ENCODE measurements at regions not wholly inside any gene's neighbourhood (a gene's known extent, or its start where the extent isn't known, plus 50 kb on each side); places are given as distances from the start of the nearest gene placed in this dataset.

- intact Hi-C loops (cut with micrococcal nuclease; ENCODE audit: unreplicated experiment): no loop called here
- ATAC-seq (no peak), DNase-seq (ENCODE audit: low read depth, low spot score) (no peak)
- Histone ChIP-seq H3K9me3 (ENCODE audit: control insufficient read depth, insufficient read depth, low read depth, low read length) (no peaks in the 10 kb centered on the region), H3K4me3 (ENCODE audit: low read depth in 2 of 2, low read length in 2 of 2) (no peak overlapping the region), H3K36me3 (ENCODE audit: control insufficient read depth, insufficient read depth, low read length) (no peaks in the 10 kb centered on the region), H3K27me3 (ENCODE audit: control insufficient read depth, insufficient read depth, low read length) (no peaks in the 10 kb centered on the region), H3K4me1 (ENCODE audit: control insufficient read depth, insufficient read depth, low read length) (no peaks in the 10 kb centered on the region), H3K27ac (ENCODE audit: low read length) (no peak overlapping the region)
- ChIA-PET POLR2A (no interaction called here), CTCF (no interaction called here)
- BruUV-seq (replicated peaks): no TSS peak
- in situ Hi-C loops (cut with HindIII; ENCODE audit: low pct_unique_long_range_greater_than_20kb, low sequenced_read_pairs): no loop called here
- TF ChIP-seq REST (IDR thresholded peaks at IDR 0.05; ENCODE audit: insufficient read depth in 1 of 2, low read depth in 2 of 2, low read length in 1 of 2) (no peak), POLR2AphosphoS5 (IDR thresholded peaks at IDR 0.05; ENCODE audit: low read depth, low read length) (no peak), TCF7L2 (IDR thresholded peaks at IDR 0.05; ENCODE audit: low read depth, low read length) (no peak), SIN3A (IDR thresholded peaks at IDR 0.05; ENCODE audit: borderline replicate concordance, insufficient read depth, low read depth, low read length) (no peak)
- TF ChIP-seq, protein P1, sequence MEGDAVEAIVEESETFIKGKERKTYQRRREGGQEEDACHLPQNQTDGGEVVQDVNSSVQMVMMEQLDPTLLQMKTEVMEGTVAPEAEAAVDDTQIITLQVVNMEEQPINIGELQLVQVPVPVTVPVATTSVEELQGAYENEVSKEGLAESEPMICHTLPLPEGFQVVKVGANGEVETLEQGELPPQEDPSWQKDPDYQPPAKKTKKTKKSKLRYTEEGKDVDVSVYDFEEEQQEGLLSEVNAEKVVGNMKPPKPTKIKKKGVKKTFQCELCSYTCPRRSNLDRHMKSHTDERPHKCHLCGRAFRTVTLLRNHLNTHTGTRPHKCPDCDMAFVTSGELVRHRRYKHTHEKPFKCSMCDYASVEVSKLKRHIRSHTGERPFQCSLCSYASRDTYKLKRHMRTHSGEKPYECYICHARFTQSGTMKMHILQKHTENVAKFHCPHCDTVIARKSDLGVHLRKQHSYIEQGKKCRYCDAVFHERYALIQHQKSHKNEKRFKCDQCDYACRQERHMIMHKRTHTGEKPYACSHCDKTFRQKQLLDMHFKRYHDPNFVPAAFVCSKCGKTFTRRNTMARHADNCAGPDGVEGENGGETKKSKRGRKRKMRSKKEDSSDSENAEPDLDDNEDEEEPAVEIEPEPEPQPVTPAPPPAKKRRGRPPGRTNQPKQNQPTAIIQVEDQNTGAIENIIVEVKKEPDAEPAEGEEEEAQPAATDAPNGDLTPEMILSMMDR (IDR thresholded peaks at IDR 0.05): no peak
These were observed 482.3 kb upstream of the JARID2 start for GRCh38 chr6:14763616-14764015.

GRCh38 chr6:14765106-14765505 is 480.8 kb upstream of the JARID2 start:
- ATAC-seq (no peak), DNase-seq (ENCODE audit: low read depth, low spot score) (no peak)
- H3K4me3 ChIP-seq (ENCODE audit: low read depth in 2 of 2, low read length in 2 of 2): no peak overlapping the region
- no TSS peak for BruUV-seq (replicated peaks)
- POLR2A ChIA-PET: interaction anchor here (0.6 kb wide), 1 partner anchor 105 kb away, joined by 5 read pairs; no protein-coding TSS in a partner anchor
- no peaks in the 10 kb centered on the region for H3K9me3 ChIP-seq (ENCODE audit: control insufficient read depth, insufficient read depth, low read depth, low read length)
- TF ChIP-seq TCF7L2 (IDR thresholded peaks at IDR 0.05; ENCODE audit: low read depth, low read length) (no peak), POLR2AphosphoS5 (IDR thresholded peaks at IDR 0.05; ENCODE audit: low read depth, low read length) (no peak)
- TF ChIP-seq, protein P1 (IDR thresholded peaks at IDR 0.05): no peak
- no peaks in the 10 kb centered on the region for H3K4me1 ChIP-seq (ENCODE audit: control insufficient read depth, insufficient read depth, low read length)
- CTCF ChIA-PET: no interaction called here
- intact Hi-C loops (cut with micrococcal nuclease; ENCODE audit: unreplicated experiment): no loop called here
- in situ Hi-C loops (cut with HindIII; ENCODE audit: low pct_unique_long_range_greater_than_20kb, low sequenced_read_pairs): no loop called here
- no peaks in the 10 kb centered on the region for H3K27me3 ChIP-seq (ENCODE audit: control insufficient read depth, insufficient read depth, low read length)
- H3K36me3 ChIP-seq (ENCODE audit: control insufficient read depth, insufficient read depth, low read length): no peaks in the 10 kb centered on the region
- H3K27ac ChIP-seq (ENCODE audit: low read length): no peak overlapping the region
